Anterior cingulate cortex (tissue), 58 donors: ENCODE measurements at regions not wholly inside any gene's neighbourhood (a gene's known extent, or its start where the extent isn't known, plus 50 kb on each side); places are given as distances from the start of the nearest gene placed in this dataset.
A peak's percentile ranks its signal among the peaks of the same experiment; 100 is the strongest.
"Not testable (repeated sequence)": the region's sequence is repeated elsewhere in the genome, so short reads cannot be mapped to it uniquely, and the experiment has no call there.

Experiments used
- DNase-seq, 58 donors: peaks; one replicate each; lab custom pipeline; 2025; lab: John Stamatoyannopoulos, UW

DNA sequence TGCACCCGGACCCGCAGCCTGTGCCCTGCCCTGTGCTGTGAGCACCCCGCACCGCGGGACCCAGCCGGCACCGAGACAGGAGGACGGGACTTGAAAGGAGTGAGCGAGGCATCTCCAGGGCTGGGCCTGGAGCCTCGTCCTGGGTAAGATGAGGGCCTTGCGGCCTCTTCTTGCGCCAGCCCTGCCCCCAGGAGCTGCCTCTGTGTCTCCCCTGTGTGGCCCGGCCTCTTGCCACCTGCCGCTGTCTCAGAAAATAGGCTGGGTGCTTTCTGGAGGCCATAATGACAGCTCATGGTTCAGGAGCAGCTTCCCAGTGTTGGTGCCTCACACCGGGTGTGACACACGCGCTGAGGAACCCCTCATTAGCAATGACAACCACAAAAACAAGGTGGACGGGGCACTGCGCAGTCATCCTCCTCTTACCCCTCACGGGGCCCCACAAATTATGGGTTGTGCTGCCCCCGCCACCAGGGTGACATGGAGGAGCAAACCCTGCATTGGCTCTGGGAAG lies 161.5 kb upstream of the C1orf174 start:
- no peak for DNase-seq

DNA sequence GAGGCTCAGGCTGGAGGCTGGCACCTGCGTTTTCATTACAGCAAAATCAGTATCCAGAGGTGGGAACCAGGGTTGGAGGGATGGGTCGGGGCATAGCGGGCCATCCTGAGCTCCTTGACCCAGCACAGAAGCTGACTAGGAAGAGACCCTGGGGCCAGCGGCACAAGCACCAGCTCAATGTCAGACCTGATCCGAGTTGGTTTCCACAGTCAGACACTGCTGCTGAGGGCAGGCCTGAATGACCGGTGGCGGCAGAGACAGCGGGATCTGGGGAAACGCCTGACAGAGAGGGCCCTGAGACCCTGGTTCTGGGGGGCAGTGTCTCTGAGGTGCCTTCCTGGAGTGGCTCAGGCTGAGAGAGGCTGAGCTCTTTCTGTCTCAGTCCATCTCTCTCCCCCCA lies 162.0 kb upstream of the C1orf174 start:
- DNase-seq: no peak

DNA sequence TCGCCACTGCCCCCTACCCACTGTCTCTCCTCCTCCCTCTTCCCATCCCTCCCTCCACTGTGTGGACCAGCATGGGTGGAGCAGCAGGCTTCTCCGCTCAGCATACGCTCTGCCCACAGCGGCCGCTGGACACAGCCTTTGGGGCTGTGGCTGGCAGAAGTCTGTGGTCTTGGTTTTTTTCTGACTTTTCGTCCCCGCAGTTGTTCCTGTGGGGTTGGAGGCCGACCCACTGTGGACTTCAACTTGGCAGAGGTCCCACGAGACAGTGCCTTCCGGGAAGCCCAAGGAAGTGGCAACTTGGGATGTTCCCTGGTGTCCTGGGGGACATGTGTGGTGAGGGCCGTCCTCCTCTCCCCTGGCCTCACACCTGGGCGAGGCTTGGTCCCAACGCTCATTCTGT lies 162.5 kb upstream of the C1orf174 start:
- DNase-seq: no peak

DNA sequence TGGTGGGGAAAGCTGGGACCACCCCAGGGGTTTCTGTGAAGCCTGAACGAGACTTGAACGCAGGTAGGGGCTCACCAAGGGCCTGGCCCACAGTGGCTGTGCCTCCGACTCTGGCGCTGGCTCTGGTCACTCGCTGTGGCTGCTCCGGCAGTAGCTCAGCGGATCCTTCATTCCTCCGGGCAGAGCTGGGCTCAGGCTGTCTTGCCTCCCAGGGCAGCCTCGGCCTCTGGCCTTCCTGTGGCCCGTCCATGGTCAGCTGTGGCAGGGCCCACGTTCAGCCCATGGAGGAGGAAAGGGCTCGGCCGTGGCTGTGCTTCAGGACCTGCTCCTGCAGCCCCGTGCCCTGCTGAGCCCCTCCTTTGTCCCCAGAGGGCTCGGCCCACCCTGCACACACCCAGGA lies 162.9 kb upstream of the C1orf174 start:
- DNase-seq: no peak

- DNase-seq: no peak
Measured at GRCh38 chr1:4063516-4063915, 163.4 kb upstream of the C1orf174 start.

- DNase-seq: no peak
Measured at GRCh38 chr1:4064150-4064889, 164.2 kb upstream of the C1orf174 start.

- no peak for DNase-seq
Measured at GRCh38 chr1:4066860-4067599, 167.0 kb upstream of the C1orf174 start.

DNA sequence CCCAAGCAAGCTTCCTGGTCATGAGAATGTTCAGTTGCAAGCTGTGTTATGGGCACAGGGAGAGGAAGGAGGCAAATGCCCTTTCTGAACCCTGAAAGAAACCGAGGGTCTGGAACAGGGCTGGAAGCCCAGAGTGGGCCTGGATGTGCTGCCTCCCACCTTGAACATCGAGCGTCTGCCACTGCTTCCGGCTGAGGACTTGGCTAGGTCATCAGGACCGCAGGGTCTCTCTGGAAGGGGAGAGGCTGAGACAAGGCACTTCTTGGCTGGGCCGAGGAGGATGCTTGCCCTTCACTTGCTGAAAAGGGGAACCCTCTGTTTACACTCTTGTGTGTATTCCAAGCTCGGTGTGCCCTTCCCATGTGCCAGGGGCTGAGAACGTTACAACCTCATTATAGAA lies 168.0 kb upstream of the C1orf174 start:
- no peak for DNase-seq

DNA sequence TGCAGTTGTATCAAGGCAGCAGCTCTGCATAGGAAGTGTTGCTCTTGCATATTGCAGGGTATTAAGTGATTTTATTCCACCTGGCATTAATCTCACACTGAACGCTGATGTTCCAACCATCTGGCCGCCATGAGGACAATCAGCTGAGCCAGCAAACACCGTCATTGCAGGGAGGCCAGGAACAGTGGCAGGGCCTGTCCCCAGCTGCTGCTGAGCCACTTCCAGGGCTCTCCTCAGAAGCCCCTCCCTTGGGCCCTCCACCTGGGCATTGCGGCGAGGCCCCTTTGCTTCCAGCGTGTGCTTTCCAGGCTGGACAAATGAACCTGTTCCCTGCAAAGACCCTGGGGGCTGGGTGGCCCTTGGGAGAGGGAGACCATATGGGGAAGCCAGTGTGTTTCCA lies 171.6 kb upstream of the C1orf174 start:
- no peak for DNase-seq

DNA sequence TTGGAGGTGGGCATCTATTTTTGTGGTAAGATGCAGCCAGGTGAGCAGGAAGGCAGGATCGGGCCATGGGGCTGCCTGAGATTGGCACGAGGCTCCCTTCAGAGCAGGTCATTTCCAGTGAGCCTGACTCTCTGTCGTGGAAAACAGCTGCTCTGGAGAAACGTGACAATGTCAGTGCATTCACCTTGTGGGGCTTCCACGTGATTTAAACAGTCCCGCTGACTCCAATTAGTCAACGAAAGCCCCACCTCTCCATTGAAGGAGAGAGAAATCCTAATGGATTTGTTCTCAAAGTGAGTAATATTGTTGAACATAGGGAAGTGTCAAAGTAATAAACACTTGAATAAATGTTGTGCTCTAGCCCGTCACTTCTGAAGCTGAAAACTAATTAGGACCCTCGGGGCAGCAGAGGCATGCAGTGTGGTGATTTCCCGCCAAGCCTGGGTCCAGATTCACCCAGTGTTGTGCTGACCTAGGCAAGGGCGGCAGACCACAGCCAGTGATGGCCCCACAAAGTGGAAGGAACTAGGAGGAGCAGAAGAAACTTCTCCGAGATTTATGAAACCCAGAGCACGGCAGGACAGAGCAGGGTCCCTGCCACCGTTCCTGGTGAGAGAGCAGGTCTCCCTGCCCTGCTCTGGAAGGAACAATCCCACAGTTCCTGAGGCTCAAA lies 172.5 kb upstream of the C1orf174 start:
- DNase-seq: no peak

DNA sequence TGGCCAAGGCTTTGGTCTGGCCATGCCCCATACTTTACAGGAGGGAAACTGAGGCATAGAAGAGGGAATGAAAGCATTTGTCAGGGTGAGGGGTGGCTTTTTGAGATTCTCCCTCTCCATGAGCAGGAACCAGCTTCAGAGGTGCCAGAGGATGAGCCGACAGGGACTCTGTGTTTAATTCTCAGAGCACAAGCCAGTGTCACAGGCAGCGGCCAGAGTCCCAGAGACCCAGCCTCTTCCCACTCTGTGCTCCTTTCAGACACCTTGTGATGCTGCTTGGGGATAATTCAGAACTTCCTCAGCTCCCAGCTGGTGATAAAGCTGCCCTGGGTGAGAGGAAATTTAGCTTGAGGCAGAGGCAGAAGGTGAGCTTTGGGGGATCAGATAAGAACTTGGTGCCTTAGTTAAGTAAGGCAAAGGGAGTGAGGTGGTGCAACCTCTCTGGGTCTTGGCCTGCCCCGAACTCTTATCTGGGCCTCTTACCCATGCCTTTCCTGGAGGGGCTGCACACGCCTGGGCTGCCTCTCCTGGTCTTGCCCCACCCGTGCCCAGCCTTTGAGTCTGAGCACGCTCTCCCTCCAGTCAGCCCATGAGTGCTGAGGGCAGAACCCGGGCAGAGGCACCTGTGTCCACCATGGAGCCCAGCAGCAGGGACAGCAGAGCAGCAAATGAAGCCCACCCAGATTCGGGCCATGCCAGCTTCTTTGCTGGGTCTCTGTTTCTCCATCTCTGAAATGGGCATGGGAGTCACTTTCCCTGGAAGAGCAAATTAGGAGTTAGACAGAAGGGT lies 175.6 kb upstream of the C1orf174 start:
- no peak for DNase-seq

DNA sequence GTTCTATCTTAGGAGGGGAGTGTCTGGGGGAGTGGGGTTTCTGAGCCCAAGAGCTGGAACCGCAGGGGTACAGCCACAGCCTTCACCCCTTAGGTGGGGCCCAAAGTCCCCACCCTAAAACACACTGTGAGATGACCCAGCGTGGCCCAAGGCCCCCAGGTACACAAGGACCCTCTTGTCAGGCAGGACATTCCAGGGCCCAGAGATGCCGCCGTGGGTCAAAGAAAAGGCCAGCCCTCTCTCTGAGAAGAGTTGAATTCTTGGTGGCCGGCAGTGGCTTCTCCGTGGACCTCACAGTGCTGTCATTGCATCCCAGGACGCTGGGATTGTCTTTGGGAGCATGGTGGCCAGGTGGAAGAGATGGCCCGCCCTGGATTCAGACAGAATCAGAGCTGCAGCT lies 176.3 kb upstream of the C1orf174 start:
- no peak for DNase-seq

DNA sequence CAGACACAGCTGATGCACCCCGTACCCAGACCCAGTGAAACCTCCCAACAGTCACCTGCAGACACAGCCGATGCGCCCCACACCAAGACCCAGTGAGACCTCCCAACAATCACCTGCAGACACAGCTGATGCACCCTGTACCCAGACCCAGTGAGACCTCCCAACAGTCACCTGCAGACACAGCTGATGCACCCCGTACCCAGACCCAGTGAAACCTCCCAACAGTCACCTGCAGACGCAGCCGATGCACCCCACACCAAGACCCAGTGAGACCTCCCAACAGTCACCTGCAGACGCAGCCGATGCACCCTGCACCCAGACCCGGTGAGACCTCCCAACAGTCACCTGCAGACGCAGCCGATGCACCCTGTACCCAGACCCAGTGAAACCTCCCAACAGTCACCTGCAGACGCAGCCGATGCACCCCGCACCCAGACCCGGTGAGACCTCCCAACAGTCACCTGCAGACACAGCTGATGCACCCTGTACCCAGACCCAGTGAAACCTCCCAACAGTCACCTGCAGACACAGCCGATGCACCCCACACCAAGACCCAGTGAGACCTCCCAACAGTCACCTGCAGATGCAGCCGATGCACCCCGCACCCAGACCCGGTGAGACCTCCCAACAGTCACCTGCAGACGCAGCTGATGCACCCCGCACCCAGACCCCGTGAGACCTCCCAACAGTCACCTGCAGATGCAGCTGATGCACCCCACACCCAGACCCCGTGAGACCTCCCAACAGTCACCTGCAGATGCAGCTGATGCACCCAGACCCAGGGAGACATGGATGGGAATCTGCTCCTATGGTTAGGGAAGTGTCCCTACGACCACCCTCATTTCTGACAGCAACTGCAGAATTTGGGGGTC lies 178.3 kb upstream of the C1orf174 start:
- DNase-seq: not testable (repeated sequence)

DNA sequence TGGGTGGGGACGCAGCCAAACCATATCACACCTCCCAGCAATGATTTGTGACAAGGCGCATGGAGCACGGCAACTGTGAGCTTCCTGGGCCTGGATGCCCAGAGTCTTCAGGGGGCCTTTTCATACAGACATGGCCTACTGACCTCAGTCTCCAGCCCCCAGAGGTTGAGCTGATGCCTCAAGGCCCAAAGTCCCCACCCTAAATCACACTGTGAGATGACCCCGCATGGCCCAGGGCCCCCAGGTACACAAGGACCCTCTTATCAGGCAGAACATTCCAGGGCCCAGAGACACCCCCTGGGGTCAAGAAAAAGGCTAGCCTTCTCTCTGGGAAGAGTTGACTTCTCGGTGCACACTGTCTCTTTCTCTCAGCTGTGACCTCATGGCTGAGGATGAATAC lies 179.7 kb upstream of the C1orf174 start:
- DNase-seq: no peak

GRCh38 chr1:4081806-4082711 lies 182.0 kb upstream of the C1orf174 start:
- DNase-seq: no peak

GRCh38 chr1:4083231-4084047 lies 183.4 kb upstream of the C1orf174 start:
- DNase-seq: peak in 1 of 58 donors; percentile 10

- no peak for DNase-seq
Measured at GRCh38 chr1:4084048-4084431, 184.0 kb upstream of the C1orf174 start.

GRCh38 chr1:4084446-4084845 lies 184.4 kb upstream of the C1orf174 start:
- no peak for DNase-seq
